ENCODE measurements at regions not wholly inside any gene's neighbourhood (a gene's known extent, or its start where the extent isn't known, plus 50 kb on each side); places are given as distances from the start of the nearest gene placed in this dataset.

GRCh38 chr18:65049586-65049985 is 701.2 kb upstream of the CDH7 start:
- TF ChIP-seq, protein P1, sequence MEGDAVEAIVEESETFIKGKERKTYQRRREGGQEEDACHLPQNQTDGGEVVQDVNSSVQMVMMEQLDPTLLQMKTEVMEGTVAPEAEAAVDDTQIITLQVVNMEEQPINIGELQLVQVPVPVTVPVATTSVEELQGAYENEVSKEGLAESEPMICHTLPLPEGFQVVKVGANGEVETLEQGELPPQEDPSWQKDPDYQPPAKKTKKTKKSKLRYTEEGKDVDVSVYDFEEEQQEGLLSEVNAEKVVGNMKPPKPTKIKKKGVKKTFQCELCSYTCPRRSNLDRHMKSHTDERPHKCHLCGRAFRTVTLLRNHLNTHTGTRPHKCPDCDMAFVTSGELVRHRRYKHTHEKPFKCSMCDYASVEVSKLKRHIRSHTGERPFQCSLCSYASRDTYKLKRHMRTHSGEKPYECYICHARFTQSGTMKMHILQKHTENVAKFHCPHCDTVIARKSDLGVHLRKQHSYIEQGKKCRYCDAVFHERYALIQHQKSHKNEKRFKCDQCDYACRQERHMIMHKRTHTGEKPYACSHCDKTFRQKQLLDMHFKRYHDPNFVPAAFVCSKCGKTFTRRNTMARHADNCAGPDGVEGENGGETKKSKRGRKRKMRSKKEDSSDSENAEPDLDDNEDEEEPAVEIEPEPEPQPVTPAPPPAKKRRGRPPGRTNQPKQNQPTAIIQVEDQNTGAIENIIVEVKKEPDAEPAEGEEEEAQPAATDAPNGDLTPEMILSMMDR (IDR thresholded peaks at IDR 0.05) = no peak
- DNase-seq (ENCODE audit: low spot score) = no peak
- Histone ChIP-seq H3K4me3 (no peak overlapping the region), H3K27ac (no peak overlapping the region)

DNA sequence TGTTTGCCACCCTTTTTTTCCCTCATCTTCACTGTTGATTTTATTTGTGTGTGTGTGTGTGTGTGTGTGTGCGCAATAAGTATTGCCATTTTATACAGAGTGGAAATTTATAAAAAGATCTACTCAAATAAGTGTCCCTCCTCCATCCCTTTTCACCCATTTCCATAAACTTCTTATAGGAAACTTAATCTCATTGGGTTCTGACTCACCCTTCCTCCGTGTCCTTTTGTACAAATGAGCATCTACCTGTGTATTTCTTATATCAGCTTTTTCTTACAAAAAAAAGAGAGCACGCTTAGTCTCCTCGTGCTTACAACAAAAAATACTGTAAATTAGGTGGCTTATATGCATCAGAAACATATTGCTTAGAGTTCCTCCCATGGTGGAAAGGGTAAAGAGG is 711.2 kb upstream of the CDH7 start:
- H3K4me3 ChIP-seq = no peak overlapping the region
- DNase-seq (ENCODE audit: low spot score) = no peak
- no peak overlapping the region for H3K27ac ChIP-seq
- TF ChIP-seq, protein P1 (IDR thresholded peaks at IDR 0.05) = no peak

DNA sequence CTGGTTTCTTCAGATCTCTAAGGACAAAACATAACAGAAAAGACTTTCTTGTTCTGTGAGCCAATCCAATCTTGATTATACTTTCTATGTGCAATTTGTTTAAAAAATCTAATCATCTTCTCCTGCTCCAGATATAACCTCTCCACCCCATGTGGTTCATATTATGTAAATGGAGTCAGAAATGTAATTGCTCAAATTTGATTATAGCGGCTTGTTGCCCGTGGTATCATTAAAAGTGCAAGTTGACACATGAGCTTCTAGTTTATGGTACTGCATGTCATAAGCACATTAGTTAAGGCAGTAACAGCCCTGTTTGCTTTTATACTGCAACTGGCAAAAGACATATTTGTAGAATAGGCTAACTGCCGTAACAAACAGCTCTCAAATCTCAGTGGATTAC is 715.1 kb upstream of the CDH7 start:
- Histone ChIP-seq H3K27ac (no peak overlapping the region), H3K4me3 (no peak overlapping the region)
- TF ChIP-seq, protein P1 (IDR thresholded peaks at IDR 0.05) = no peak
- DNase-seq (ENCODE audit: low spot score) = no peak

- no peak for DNase-seq (ENCODE audit: low spot score)
- H3K27ac ChIP-seq = no peak overlapping the region
- H3K4me3 ChIP-seq = no peak overlapping the region
- TF ChIP-seq, protein P1 (IDR thresholded peaks at IDR 0.05) = no peak
Observed at GRCh38 chr18:65025756-65026155, 725.1 kb upstream of the CDH7 start.

DNA sequence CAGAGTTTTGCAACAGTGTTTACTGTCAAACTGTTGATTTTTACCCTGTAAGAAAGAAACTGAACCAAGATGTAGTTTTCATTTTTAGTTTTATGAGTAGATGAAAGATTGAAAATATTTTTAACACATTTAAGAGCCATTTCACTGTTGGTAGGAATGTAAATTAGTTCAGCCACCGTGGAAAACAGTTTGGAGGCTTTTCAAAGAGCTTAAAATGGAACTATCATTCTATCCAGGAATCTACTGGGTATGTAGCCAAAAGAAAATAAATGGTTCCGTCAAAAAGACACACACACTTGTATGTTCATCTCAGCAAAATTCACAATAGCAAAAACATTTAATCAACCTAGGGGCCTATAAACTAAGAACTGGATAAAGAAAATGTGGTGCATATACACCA is 729.8 kb upstream of the CDH7 start:
- H3K27ac ChIP-seq = no peak overlapping the region
- no peak overlapping the region for H3K4me3 ChIP-seq
- DNase-seq (ENCODE audit: low spot score) = no peak
- TF ChIP-seq, protein P1 (IDR thresholded peaks at IDR 0.05) = no peak

DNA sequence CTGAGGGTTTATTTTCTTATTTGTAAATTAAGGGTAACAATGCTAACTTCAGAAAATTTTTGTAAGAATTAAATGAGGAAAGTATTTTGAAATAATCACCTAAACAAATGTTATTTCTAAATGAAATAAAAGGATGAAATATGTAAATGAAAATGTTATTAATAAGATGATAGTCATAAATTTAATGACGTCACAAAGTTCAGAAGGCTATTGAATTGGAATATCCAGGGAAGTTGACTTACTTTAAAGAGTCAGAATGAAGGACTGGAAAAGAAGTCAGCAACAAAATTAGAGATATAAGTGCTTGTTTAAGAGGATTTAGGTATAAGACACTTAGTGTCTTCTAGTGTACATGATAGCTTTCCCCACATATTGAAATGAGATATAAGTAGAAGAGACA is 732.6 kb upstream of the CDH7 start:
- no peak overlapping the region for H3K4me3 ChIP-seq
- H3K27ac ChIP-seq = no peak overlapping the region
- TF ChIP-seq, protein P1 (IDR thresholded peaks at IDR 0.05) = no peak
- DNase-seq (ENCODE audit: low spot score) = no peak

- TF ChIP-seq, protein P1 (IDR thresholded peaks at IDR 0.05) = no peak
- no peak overlapping the region for H3K4me3 ChIP-seq
- H3K27ac ChIP-seq = no peak overlapping the region
- DNase-seq (ENCODE audit: low spot score) = no peak
Observed at GRCh38 chr18:65017372-65017760, 733.4 kb upstream of the CDH7 start.

Measured in coronary artery (tissue), 2 donors.